Fibroblast of the aortic adventitia (primary cell): ENCODE measurements at regions not wholly inside any gene's neighbourhood (a gene's known extent, or its start where the extent isn't known, plus 50 kb on each side); places are given as distances from the start of the nearest gene placed in this dataset.
"Not testable (repeated sequence)": the region's sequence is repeated elsewhere in the genome, so short reads cannot be mapped to it uniquely, and the experiment has no call there.

Source experiments
- DNase-seq: peaks from one replicate; pipeline ENCODE4 v3.0.0-alpha.2; 2010; ENCODE audit warnings: low read depth
- H3K4me3 ChIP-seq: 2 replicates; pipeline ENCODE4 v1.5.1; 2011; ENCODE audit warnings: low read depth, mild to moderate bottlenecking, control low read depth, low read length, moderate library complexity
- TF ChIP-seq, protein P1 (sequence below): IDR thresholded peaks from 2 replicates; pipeline ENCODE4 v1.5.1; 2011; ENCODE audit warnings: mild to moderate bottlenecking, low read length, control low read depth, inconsistent platforms; ENCODE audit not compliant: insufficient read depth

DNA sequence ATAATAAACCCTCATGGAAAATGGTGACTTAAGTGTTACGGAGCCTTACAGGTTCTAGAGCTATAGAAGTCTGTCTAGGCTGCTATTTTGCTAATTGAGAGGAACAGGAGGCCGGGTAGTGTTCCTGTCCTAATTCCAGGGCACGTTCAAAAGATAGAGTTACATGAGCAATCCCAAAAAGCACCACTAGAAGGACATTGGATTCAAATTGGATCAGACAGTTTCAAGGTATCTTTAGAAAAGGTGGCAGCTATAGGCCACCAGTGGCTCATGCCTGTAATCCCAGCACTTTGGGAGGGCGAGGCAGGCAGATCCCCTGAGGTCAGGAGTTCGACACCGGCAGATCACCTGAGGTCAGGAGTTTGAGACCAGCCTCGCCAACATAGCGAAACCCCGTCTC lies 458.8 kb downstream of the TMEM232 start:
- TF ChIP-seq, protein P1, sequence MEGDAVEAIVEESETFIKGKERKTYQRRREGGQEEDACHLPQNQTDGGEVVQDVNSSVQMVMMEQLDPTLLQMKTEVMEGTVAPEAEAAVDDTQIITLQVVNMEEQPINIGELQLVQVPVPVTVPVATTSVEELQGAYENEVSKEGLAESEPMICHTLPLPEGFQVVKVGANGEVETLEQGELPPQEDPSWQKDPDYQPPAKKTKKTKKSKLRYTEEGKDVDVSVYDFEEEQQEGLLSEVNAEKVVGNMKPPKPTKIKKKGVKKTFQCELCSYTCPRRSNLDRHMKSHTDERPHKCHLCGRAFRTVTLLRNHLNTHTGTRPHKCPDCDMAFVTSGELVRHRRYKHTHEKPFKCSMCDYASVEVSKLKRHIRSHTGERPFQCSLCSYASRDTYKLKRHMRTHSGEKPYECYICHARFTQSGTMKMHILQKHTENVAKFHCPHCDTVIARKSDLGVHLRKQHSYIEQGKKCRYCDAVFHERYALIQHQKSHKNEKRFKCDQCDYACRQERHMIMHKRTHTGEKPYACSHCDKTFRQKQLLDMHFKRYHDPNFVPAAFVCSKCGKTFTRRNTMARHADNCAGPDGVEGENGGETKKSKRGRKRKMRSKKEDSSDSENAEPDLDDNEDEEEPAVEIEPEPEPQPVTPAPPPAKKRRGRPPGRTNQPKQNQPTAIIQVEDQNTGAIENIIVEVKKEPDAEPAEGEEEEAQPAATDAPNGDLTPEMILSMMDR, result no peak
- no peak for DNase-seq
- no peak overlapping the region for H3K4me3 ChIP-seq

DNA sequence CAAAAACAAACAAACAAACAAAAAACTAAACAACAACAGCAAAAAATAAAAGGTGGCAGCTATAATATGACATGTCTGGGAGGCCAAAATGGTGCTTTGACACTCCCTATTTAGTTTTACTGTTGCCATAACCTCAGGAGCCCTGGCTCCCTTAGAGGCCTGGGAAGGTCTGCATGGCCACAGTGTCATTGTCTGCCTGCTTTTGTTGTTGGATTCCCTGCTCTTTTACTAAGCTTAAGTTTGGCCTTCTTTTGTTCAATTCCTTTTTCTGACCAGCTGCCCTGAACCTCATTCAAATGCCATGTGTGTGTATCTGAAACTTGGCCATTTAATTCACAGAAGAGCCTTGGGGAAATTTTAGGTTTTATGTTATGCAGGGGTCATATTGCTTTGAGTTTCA lies 458.2 kb downstream of the TMEM232 start:
- no peak for DNase-seq
- TF ChIP-seq, protein P1, result no peak
- no peak overlapping the region for H3K4me3 ChIP-seq

DNA sequence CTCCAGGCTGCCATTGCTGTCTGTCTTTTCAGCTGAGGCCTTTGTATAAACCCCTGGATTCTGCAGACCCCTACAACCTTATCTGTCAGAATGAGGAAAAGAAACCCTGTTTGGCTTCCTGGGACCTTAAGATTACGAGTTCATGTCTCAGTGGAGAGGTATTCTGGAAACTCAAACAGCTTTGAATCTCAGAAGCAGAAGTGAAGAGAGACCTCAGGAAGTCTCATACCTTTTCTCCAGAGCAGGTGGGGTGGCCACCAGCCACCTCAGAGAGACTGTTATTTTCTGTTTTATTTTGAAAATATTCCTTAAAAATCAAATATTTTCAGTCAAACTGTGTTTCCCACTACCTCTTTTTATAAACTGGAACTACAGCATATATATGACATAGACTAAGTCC lies 457.5 kb downstream of the TMEM232 start:
- H3K4me3 ChIP-seq, result no peak overlapping the region
- DNase-seq, result no peak
- TF ChIP-seq, protein P1, result no peak

DNA sequence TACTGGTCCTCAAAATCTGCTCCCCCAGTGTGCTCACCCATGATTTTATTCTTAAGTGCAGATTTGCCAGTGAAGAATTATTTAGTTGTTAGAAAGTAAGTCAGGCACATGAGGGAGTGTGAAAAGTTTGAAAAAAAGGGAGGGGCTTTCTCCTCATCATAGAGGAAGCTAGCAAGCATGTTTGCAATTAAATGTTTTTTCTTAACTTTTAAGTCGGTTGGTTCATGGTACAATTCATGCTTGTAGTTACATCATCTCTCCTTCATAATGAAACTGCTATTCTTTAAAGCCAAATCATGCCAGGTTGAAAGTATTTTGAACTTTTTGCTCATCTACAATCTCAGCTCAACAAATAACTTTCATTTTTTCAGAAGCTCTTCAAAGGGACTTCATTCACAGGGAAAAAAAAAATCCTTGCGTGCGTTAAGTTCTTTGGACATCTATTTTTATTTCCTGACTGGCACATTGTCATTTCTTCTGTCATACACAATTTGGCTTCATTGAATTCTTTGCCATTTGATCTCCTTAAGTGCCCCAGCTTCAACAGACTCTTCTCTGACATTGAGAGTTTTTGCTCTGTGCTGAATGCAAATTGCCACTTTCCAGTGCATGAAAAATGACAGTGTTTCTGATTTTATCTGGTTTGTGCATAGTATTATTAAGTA lies 456.9 kb downstream of the TMEM232 start:
- DNase-seq, result peak; percentile 4
- H3K4me3 ChIP-seq, result no peak overlapping the region
- TF ChIP-seq, protein P1, result no peak

DNA sequence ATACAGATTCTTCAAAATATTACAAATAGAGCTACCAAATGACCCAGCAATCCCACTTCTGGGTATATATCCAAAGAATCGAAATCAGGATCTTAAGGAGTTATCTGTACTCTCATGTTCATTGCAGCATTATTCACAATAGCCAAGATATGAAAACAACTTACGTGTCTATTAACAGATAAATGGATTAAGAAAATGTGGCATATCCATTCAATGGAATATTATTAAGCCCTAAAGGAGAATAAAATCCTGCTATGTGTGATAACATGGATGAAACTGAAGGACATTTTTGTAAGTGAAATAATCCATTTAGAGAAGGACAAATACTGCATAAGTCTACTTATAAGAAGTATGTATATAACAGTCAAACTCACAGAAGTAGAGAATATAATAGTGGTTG lies 450.6 kb downstream of the TMEM232 start:
- TF ChIP-seq, protein P1, result no peak
- H3K4me3 ChIP-seq, result no peak overlapping the region
- DNase-seq, result no peak

DNA sequence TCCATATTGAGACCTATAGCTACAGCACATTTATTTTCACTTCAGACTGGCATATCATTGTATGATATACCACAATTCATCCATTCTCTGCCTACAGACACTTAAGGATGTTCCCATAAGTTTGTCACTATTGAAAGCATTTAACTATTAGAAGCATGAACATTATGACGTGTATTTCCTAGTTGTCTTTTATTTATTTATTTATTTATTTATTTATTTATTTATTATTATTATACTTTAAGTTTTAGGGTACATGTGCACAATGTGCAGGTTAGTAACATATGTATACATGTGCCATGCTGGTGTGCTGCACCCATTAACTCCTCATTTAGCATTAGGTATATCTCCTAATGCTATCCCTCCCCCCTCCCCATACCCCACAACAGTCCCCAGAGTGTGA lies 448.0 kb downstream of the TMEM232 start:
- H3K4me3 ChIP-seq, DNase-seq: not testable (repeated sequence)

DNA sequence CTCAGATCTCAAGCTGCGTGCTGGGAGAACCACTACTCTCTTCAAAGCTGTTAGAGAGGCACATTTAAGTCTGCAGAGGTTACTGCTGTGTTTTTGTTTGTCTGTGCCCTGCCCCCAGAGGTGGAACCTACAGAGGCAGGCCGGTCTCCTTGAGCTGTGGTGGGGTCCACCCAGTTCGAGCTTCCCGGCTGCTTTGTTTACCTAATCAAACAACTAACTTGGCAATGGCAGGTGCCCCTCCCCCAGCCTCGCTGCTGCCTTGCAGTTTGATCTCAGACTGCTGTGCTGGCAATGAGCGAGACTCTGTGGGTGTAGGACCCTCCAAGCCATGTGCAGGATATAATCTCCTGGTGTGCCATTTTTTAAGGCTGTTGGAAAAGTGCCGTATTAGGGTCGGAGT lies 442.4 kb downstream of the TMEM232 start:
- not testable (repeated sequence) for DNase-seq

DNA sequence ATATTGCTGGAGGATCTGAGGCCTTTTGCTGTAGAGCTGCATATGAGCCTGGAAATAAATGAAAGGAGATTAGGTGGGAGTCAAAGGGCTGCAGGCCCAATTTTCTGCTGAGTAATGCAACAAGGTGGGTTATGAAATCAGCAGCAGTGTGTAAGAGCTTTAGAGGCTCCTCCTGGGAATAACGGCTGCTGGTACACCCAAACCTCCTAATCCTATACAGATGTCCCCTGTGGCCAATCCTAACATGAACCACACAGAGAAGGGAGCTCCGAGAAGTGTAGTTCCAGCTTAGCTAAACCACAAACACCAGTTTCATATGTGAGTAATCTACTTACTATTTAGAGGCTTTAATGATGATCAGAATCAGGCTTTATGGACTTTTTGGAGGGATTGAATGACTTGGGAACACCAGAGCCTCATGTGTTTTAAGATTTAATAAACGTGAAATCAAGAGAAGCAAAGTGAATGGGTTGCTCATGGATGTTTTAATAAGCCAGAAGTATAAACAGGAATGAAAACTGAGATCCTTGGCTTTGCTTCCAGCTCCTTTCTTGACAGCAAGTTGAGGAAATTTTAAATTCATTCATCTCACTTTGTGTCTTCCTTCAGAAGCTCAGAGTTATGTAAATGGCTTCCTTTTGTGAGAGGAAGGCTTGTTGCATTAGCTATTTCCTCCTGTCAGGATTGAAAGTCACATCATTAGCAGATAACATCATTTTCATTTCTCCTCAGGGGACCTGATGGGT lies 437.5 kb downstream of the TMEM232 start:
- no peak overlapping the region for H3K4me3 ChIP-seq
- DNase-seq, result peak; percentile 73
- TF ChIP-seq, protein P1, result no peak

More for the DNA sequence above, 442.4 kb downstream of the TMEM232 start:
- not testable (repeated sequence) for H3K4me3 ChIP-seq
